PFSK-1 (cell line): ENCODE measurements at regions not wholly inside any gene's neighbourhood (a gene's known extent, or its start where the extent isn't known, plus 50 kb on each side); places are given as distances from the start of the nearest gene placed in this dataset.

Experiments used
- FOXP2 ChIP-seq: optimal IDR thresholded peaks from 2 replicates; pipeline ENCODE3; 2011; ENCODE audit warnings: borderline replicate concordance, control low read depth, inconsistent platforms; ENCODE audit not compliant: insufficient read depth; ENCODE audit errors: extremely low read length, extremely low read depth
- POLR2AphosphoS5 ChIP-seq: IDR thresholded peaks from 2 replicates; pipeline ENCODE4 v1.6.1; 2012; ENCODE audit warnings: low read depth, mild to moderate bottlenecking, control low read depth, low read length, moderate library complexity
- SIN3A ChIP-seq: IDR thresholded peaks from 2 replicates; pipeline ENCODE4 v1.6.1; 2012; ENCODE audit warnings: mild to moderate bottlenecking, low read length, moderate library complexity, borderline replicate concordance; ENCODE audit not compliant: insufficient read depth
- TAF1 ChIP-seq: IDR thresholded peaks from 2 replicates; pipeline ENCODE4 v1.6.1; 2012; ENCODE audit warnings: low read length, control low read depth, borderline replicate concordance; ENCODE audit not compliant: insufficient read depth
- TF ChIP-seq, protein P1 (sequence below), 2 experiments: IDR thresholded peaks; 2 replicates each; pipeline versions ENCODE4 v1.6.1 to v1.8.0; 2011 to 2012; ENCODE audit warnings: low read depth in 2 of 2, low read length in 2 of 2, control low read depth in 1 of 2, inconsistent platforms in 1 of 2, mild to moderate bottlenecking in 1 of 2, moderate library complexity in 1 of 2; ENCODE audit not compliant: insufficient read depth in 1 of 2

DNA sequence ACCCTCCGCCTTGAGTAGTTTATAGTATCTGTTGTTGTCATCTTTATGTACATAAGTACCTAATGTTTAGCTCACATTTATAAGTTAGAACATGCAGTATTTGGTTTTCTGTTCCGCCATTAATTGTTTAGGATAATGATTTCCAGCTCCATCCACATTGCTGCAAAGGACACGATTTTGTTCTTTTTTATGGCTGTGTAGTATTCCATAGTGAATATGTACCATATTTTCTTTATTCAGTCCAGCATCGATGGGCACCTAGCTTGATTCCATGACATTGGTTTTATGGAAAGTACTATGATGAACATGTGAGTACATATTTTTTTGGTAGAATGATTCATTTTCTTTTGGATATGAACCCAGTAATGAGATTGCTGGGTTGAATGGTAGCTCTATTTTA lies 174.4 kb upstream of the SPRY2 start:
- TF ChIP-seq TAF1 (no peak), FOXP2 (no peak), POLR2AphosphoS5 (no peak), SIN3A (no peak)
- TF ChIP-seq, protein P1, sequence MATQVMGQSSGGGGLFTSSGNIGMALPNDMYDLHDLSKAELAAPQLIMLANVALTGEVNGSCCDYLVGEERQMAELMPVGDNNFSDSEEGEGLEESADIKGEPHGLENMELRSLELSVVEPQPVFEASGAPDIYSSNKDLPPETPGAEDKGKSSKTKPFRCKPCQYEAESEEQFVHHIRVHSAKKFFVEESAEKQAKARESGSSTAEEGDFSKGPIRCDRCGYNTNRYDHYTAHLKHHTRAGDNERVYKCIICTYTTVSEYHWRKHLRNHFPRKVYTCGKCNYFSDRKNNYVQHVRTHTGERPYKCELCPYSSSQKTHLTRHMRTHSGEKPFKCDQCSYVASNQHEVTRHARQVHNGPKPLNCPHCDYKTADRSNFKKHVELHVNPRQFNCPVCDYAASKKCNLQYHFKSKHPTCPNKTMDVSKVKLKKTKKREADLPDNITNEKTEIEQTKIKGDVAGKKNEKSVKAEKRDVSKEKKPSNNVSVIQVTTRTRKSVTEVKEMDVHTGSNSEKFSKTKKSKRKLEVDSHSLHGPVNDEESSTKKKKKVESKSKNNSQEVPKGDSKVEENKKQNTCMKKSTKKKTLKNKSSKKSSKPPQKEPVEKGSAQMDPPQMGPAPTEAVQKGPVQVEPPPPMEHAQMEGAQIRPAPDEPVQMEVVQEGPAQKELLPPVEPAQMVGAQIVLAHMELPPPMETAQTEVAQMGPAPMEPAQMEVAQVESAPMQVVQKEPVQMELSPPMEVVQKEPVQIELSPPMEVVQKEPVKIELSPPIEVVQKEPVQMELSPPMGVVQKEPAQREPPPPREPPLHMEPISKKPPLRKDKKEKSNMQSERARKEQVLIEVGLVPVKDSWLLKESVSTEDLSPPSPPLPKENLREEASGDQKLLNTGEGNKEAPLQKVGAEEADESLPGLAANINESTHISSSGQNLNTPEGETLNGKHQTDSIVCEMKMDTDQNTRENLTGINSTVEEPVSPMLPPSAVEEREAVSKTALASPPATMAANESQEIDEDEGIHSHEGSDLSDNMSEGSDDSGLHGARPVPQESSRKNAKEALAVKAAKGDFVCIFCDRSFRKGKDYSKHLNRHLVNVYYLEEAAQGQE (IDR thresholded peaks at IDR 0.05; ENCODE audit: insufficient read depth in 1 of 2, low read depth in 2 of 2, low read length in 2 of 2), result no peak

DNA sequence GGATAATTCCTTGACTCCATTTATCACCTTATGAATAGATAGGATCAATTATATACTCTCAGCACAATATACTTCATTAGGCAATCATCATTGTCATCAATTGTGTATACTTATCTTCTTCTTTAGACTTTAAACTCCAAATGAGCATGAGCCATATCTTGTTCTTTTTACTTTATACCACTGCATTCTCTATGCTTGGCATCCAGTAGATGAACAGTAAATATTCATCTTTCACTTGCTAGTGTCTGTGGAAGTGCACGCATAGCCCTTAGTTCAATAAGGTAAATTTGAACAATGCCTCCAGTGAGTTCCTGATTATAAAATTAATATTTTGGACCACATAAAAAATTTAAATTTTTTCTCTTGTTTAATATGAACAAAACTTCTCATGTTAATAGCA lies 172.3 kb upstream of the SPRY2 start:
- TF ChIP-seq SIN3A, result no peak

DNA sequence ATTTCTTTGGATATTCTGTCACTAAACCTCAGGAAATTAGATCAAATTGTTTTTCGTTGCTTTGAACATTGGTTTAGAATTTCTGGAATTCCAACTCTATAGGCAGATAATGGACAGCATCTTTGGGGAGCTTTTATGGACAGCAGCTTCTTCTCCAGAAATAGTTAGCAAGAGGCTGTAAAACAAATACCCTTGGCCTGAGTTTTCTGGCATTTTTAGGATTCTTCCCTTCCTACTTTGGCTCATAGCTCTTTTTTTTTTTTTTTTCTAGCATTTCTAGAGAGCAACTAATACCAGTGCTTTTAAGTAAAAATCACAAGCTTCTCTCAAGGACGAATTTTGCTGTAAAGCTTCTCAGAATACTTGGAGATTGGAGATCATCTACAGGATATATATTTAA lies 169.8 kb upstream of the SPRY2 start:
- TF ChIP-seq, protein P1 (IDR thresholded peaks at IDR 0.05; ENCODE audit: insufficient read depth in 1 of 2, low read depth in 2 of 2, low read length in 2 of 2), result no peak
- TF ChIP-seq SIN3A (no peak), FOXP2 (no peak), TAF1 (no peak), POLR2AphosphoS5 (no peak)

DNA sequence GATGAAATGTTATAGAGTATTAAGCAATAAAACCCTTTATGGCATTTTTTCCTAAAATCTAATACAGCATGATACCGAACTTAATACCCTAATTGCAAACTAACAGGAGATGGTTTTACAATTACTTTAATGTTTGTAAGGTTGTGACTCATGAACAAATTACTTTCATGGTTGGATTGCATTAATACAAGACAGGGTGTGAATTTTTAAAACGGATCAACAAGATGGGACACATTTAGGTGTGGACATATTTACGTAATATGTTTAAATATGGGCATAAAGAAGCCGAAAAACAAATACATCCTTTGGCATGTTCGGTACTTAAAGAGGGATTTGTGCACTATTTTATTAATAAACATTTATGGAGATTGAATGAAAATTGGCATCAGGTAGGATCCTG lies 168.3 kb upstream of the SPRY2 start:
- TF ChIP-seq POLR2AphosphoS5 (no peak), TAF1 (no peak), FOXP2 (no peak), SIN3A (no peak)
- TF ChIP-seq, protein P1 (IDR thresholded peaks at IDR 0.05; ENCODE audit: insufficient read depth in 1 of 2, low read depth in 2 of 2, low read length in 2 of 2), result no peak

DNA sequence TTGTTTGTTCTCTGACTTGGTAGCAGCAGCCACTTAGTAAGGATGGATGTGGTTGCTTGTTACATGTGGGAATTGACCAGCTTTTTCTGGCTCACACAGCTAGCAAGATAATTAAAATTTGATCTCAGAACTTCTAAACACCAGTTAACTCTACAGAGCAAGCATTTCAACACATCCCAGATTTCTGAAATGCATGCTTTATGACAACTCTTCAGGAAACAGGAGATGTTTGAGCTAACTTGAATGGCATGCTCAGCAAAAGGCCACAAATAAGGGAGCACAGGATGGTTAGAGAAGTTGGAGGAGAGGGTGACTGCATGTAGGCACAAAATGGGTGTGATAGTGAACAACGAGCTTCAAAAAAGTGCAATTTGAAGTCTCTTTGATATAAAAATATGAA lies 167.1 kb upstream of the SPRY2 start:
- no peak for TF ChIP-seq POLR2AphosphoS5
- TF ChIP-seq, protein P1 (IDR thresholded peaks at IDR 0.05; ENCODE audit: insufficient read depth in 1 of 2, low read depth in 2 of 2, low read length in 2 of 2), result no peak
- no peak for TF ChIP-seq FOXP2
- TF ChIP-seq SIN3A, result no peak
- no peak for TF ChIP-seq TAF1
